ENCODE measurements at regions not wholly inside any gene's neighbourhood (a gene's known extent, or its start where the extent isn't known, plus 50 kb on each side); places are given as distances from the start of the nearest gene placed in this dataset.

- H3K27me3 ChIP-seq (replicated peaks): no peaks in the 10 kb centered on the region
- peak; percentile 49 for TF ChIP-seq CTCF (IDR thresholded peaks at IDR 0.05; ENCODE audit: low read depth, low read length, missing control alignments)
- peak; percentile 2 for DNase-seq
- H3K4me3 ChIP-seq (ENCODE audit: low read depth, low read length): no peak overlapping the region
- no peaks in the 10 kb centered on the region for H3K36me3 ChIP-seq (replicated peaks)
- no peak overlapping the region for H3K27ac ChIP-seq
- in situ Hi-C loops (cut with HindIII; ENCODE audit: low pct_ligation_motif_present, low sequenced_read_pairs): no loop called here
These were observed 151.8 kb downstream of the CCNG2 start for GRCh38 chr4:77308843-77309242.

GRCh38 chr4:77309496-77309895 lies 152.5 kb downstream of the CCNG2 start:
- H3K27ac ChIP-seq: no peak overlapping the region
- TF ChIP-seq CTCF (IDR thresholded peaks at IDR 0.05; ENCODE audit: low read depth, low read length, missing control alignments): no peak
- no peaks in the 10 kb centered on the region for H3K27me3 ChIP-seq (replicated peaks)
- in situ Hi-C loops (cut with HindIII; ENCODE audit: low pct_ligation_motif_present, low sequenced_read_pairs): no loop called here
- no peak for DNase-seq
- H3K4me3 ChIP-seq (ENCODE audit: low read depth, low read length): no peak overlapping the region
- no peaks in the 10 kb centered on the region for H3K36me3 ChIP-seq (replicated peaks)

GRCh38 chr4:77310931-77311330 lies 153.9 kb downstream of the CCNG2 start:
- no peaks in the 10 kb centered on the region for H3K36me3 ChIP-seq (replicated peaks)
- no peak for DNase-seq
- H3K4me3 ChIP-seq (ENCODE audit: low read depth, low read length): no peak overlapping the region
- H3K27me3 ChIP-seq (replicated peaks): no peaks in the 10 kb centered on the region
- in situ Hi-C loops (cut with HindIII; ENCODE audit: low pct_ligation_motif_present, low sequenced_read_pairs): no loop called here
- no peak overlapping the region for H3K27ac ChIP-seq
- TF ChIP-seq CTCF (IDR thresholded peaks at IDR 0.05; ENCODE audit: low read depth, low read length, missing control alignments): no peak

GRCh38 chr4:77314697-77315096 lies 157.7 kb downstream of the CCNG2 start:
- no peak for DNase-seq
- Histone ChIP-seq H3K4me3 (ENCODE audit: low read depth, low read length) (no peak overlapping the region), H3K27ac (no peak overlapping the region), H3K27me3 (replicated peaks) (no peaks in the 10 kb centered on the region), H3K36me3 (replicated peaks) (no peaks in the 10 kb centered on the region)
- in situ Hi-C loops (cut with HindIII; ENCODE audit: low pct_ligation_motif_present, low sequenced_read_pairs): no loop called here
- TF ChIP-seq CTCF (IDR thresholded peaks at IDR 0.05; ENCODE audit: low read depth, low read length, missing control alignments): no peak

DNA sequence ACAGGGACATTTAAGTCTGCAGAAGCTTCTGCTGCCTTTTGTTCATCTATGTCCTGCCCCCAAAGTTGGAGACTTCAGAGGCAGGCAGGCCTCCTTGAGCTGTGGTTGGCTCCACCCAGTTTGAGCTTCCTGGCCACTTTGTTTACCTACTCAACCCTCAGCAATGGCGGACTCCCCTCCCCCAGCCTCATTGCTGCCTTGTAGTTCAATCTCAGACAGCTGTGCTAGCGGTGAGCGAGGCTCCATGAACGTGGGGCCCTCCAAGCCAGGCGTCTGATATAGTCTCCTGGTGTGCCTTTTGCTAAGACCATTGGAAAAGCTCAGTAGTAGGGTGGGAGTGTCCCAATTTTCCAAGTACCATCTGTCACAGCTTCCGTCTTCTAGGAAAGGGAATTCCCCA lies 170.1 kb downstream of the CCNG2 start:
- no peaks in the 10 kb centered on the region for H3K36me3 ChIP-seq (replicated peaks)
- TF ChIP-seq CTCF (IDR thresholded peaks at IDR 0.05; ENCODE audit: low read depth, low read length, missing control alignments): no peak
- H3K27ac ChIP-seq: no peak overlapping the region
- in situ Hi-C loops (cut with HindIII; ENCODE audit: low pct_ligation_motif_present, low sequenced_read_pairs): no loop called here
- H3K4me3 ChIP-seq (ENCODE audit: low read depth, low read length): no peak overlapping the region
- DNase-seq: no peak
- no peaks in the 10 kb centered on the region for H3K27me3 ChIP-seq (replicated peaks)

GRCh38 chr4:77332696-77333270 lies 175.8 kb downstream of the CCNG2 start:
- no peaks in the 10 kb centered on the region for H3K36me3 ChIP-seq (replicated peaks)
- no peak overlapping the region for H3K27ac ChIP-seq
- TF ChIP-seq CTCF (IDR thresholded peaks at IDR 0.05; ENCODE audit: low read depth, low read length, missing control alignments): no peak
- no peaks in the 10 kb centered on the region for H3K27me3 ChIP-seq (replicated peaks)
- in situ Hi-C loops (cut with HindIII; ENCODE audit: low pct_ligation_motif_present, low sequenced_read_pairs): no loop called here
- no peak overlapping the region for H3K4me3 ChIP-seq (ENCODE audit: low read depth, low read length)
- no peak for DNase-seq

Measured in brain microvascular endothelial cell (primary cell).